Natural killer cell (primary cell): ENCODE measurements at regions not wholly inside any gene's neighbourhood (a gene's known extent, or its start where the extent isn't known, plus 50 kb on each side); places are given as distances from the start of the nearest gene placed in this dataset.

Experiments
- ATAC-seq, 3 donors: fragments of 150-1000 bp in 2 of 3; fragments of 200-7000 bp in 1 of 3; cut with Tn5 transposase; 1 replicate in 1 of 3; 2 replicates in 2 of 3; pipeline ENCODE4 v1.10.0; 2021; ENCODE audit warnings: mild to moderate bottlenecking in 2 of 3, moderate library complexity in 2 of 3
- DNase-seq, 2 donors: peaks; one replicate each; pipeline versions ENCODE4 v3.0.0 to v3.0.0-alpha.2; 2013 to 2021; ENCODE audit warnings: mixed read lengths in 1 of 2
- H3K27ac ChIP-seq: one replicate; pipeline ENCODE4 v1.5.1; 2013; ENCODE audit warnings: mild to moderate bottlenecking, low read length
- H3K27me3 ChIP-seq: one replicate; pipeline ENCODE4 v1.6.1; 2013; ENCODE audit warnings: low read length; ENCODE audit not compliant: control insufficient read depth, insufficient read depth
- H3K36me3 ChIP-seq: one replicate; pipeline ENCODE4 v1.6.1; 2013; ENCODE audit warnings: low read length; ENCODE audit not compliant: control insufficient read depth, insufficient read depth
- H3K4me1 ChIP-seq: one replicate; pipeline ENCODE4 v1.6.1; 2013; ENCODE audit warnings: low read length; ENCODE audit not compliant: control insufficient read depth, insufficient read depth
- H3K4me3 ChIP-seq: one replicate; pipeline ENCODE4 v1.5.1; 2013; ENCODE audit warnings: low read length
- H3K9me3 ChIP-seq: one replicate; pipeline ENCODE4 v1.6.1; 2013; ENCODE audit warnings: low read length; ENCODE audit not compliant: control insufficient read depth, insufficient read depth
- H3K27ac Mint-ChIP-seq, 2 donors: one replicate each; pipeline ENCODE4 v1.8.0; 2022; ENCODE audit warnings: mild to moderate bottlenecking in 2 of 2, mixed read lengths in 2 of 2, moderate library complexity in 1 of 2
- H3K27me3 Mint-ChIP-seq, 2 donors: one replicate each; pipeline ENCODE4 v1.8.0; 2022; ENCODE audit warnings: low read depth in 2 of 2, mixed read lengths in 2 of 2
- H3K36me3 Mint-ChIP-seq: one replicate; pipeline ENCODE4 v1.8.0; 2022; ENCODE audit warnings: mixed read lengths
- H3K4me1 Mint-ChIP-seq, 2 donors: one replicate each; pipeline ENCODE4 v1.8.0; 2022; ENCODE audit warnings: mixed read lengths in 2 of 2
- H3K4me3 Mint-ChIP-seq: one replicate; pipeline ENCODE4 v1.8.0; 2022; ENCODE audit warnings: mild to moderate bottlenecking, moderate library complexity, mixed read lengths
- H3K9me3 Mint-ChIP-seq, 2 donors: one replicate each; pipeline ENCODE4 v1.8.0; 2022; ENCODE audit warnings: mixed read lengths in 2 of 2
- CTCF ChIP-seq: fragments of 200-600 bp; IDR thresholded peaks from one replicate; pipeline ENCODE4 v1.8.0; 2022; ENCODE audit warnings: antibody characterized with exemption
- whole genome bisulfite sequencing: methylation state at CpG from one replicate; pipeline ENCODE4 v1.1.7; 2013; ENCODE audit warnings: missing lambda C conversion rate; ENCODE audit not compliant: insufficient coverage; 5-methylcytosine and 5-hydroxymethylcytosine counted together
- intact Hi-C: fragments of 100-400 bp; cut with micrococcal nuclease; formaldehyde crosslinking; loops from one replicate; pipeline ENCODE4 v1.14.2; 2022

- Mint-ChIP-seq H3K36me3 (no peaks in the 10 kb centered on the region), H3K9me3 (no peaks in the 10 kb centered on the region), H3K27me3 (peaks cover 6 to 9% of the 10 kb centered on the region in 2 donors), H3K4me3 (no peak overlapping the region), H3K27ac (no peak overlapping the region), H3K4me1 (no peaks in the 10 kb centered on the region)
- no peaks in the 10 kb centered on the region for H3K9me3 ChIP-seq
- no peak overlapping the region for H3K4me3 ChIP-seq
- H3K27me3 ChIP-seq = peaks cover 2% of the 10 kb centered on the region
- intact Hi-C loops = no loop called here
- no peak for DNase-seq
- H3K4me1 ChIP-seq = no peaks in the 10 kb centered on the region
- TF ChIP-seq CTCF = no peak
- H3K27ac ChIP-seq = no peak overlapping the region
- no peak for ATAC-seq
- no peaks in the 10 kb centered on the region for H3K36me3 ChIP-seq
These were observed 610.0 kb upstream of the CDH11 start for GRCh38 chr16:65731833-65732232.

- no peaks in the 10 kb centered on the region for H3K4me1 Mint-ChIP-seq
- ATAC-seq (no peak), DNase-seq (no peak)
- H3K4me1 ChIP-seq = no peaks in the 10 kb centered on the region
- no peak overlapping the region for H3K27ac ChIP-seq
- no peak overlapping the region for H3K27ac Mint-ChIP-seq
- peaks cover 2% of the 10 kb centered on the region for H3K27me3 ChIP-seq
- 78% methylated on average over 2 of the region's 2 CpGs for WGBS
- no peaks in the 10 kb centered on the region for H3K36me3 Mint-ChIP-seq
- no peak overlapping the region for H3K4me3 Mint-ChIP-seq
- no peak overlapping the region for H3K4me3 ChIP-seq
- intact Hi-C loops = no loop called here
- H3K36me3 ChIP-seq = no peaks in the 10 kb centered on the region
- TF ChIP-seq CTCF = no peak
- no peaks in the 10 kb centered on the region for H3K9me3 ChIP-seq
- H3K9me3 Mint-ChIP-seq = no peaks in the 10 kb centered on the region
- H3K27me3 Mint-ChIP-seq = peaks cover 9 to 10% of the 10 kb centered on the region in 2 donors
These were observed 606.8 kb upstream of the CDH11 start for GRCh38 chr16:65728652-65729051.

GRCh38 chr16:65728167-65728566 lies 606.3 kb upstream of the CDH11 start:
- Histone ChIP-seq H3K36me3 (no peaks in the 10 kb centered on the region), H3K9me3 (no peaks in the 10 kb centered on the region), H3K4me3 (no peak overlapping the region), H3K27ac (no peak overlapping the region), H3K4me1 (no peaks in the 10 kb centered on the region), H3K27me3 (peaks cover 2% of the 10 kb centered on the region)
- no peaks in the 10 kb centered on the region for H3K36me3 Mint-ChIP-seq
- intact Hi-C loops = no loop called here
- 45% methylated on average over 3 of the region's 3 CpGs for WGBS
- H3K27ac Mint-ChIP-seq = no peak overlapping the region
- H3K4me3 Mint-ChIP-seq = no peak overlapping the region
- TF ChIP-seq CTCF = no peak
- no peak for ATAC-seq
- H3K27me3 Mint-ChIP-seq = peaks cover 10 to 14% of the 10 kb centered on the region in 2 donors
- H3K4me1 Mint-ChIP-seq = no peaks in the 10 kb centered on the region
- no peaks in the 10 kb centered on the region for H3K9me3 Mint-ChIP-seq
- DNase-seq = no peak

- 87% methylated on average over 8 of the region's 8 CpGs for WGBS
- Histone ChIP-seq H3K9me3 (no peaks in the 10 kb centered on the region), H3K36me3 (no peaks in the 10 kb centered on the region), H3K4me1 (no peaks in the 10 kb centered on the region), H3K27ac (no peak overlapping the region), H3K27me3 (peaks cover 2% of the 10 kb centered on the region), H3K4me3 (no peak overlapping the region)
- H3K27ac Mint-ChIP-seq = no peak overlapping the region
- H3K9me3 Mint-ChIP-seq = no peaks in the 10 kb centered on the region
- H3K4me1 Mint-ChIP-seq = no peaks in the 10 kb centered on the region
- no peaks in the 10 kb centered on the region for H3K36me3 Mint-ChIP-seq
- DNase-seq (no peak), ATAC-seq (no peak)
- intact Hi-C loops = no loop called here
- no peak for TF ChIP-seq CTCF
- no peak overlapping the region for H3K4me3 Mint-ChIP-seq
- peaks cover 10 to 19% of the 10 kb centered on the region in 2 donors for H3K27me3 Mint-ChIP-seq
These were observed 605.8 kb upstream of the CDH11 start for GRCh38 chr16:65727534-65728137.
